ENCODE measurements at regions not wholly inside any gene's neighbourhood (a gene's known extent, or its start where the extent isn't known, plus 50 kb on each side); places are given as distances from the start of the nearest gene placed in this dataset.
A peak's percentile ranks its signal among the peaks of the same experiment; 100 is the strongest.
"Not testable (repeated sequence)": the region's sequence is repeated elsewhere in the genome, so short reads cannot be mapped to it uniquely, and the experiment has no call there.

DNA sequence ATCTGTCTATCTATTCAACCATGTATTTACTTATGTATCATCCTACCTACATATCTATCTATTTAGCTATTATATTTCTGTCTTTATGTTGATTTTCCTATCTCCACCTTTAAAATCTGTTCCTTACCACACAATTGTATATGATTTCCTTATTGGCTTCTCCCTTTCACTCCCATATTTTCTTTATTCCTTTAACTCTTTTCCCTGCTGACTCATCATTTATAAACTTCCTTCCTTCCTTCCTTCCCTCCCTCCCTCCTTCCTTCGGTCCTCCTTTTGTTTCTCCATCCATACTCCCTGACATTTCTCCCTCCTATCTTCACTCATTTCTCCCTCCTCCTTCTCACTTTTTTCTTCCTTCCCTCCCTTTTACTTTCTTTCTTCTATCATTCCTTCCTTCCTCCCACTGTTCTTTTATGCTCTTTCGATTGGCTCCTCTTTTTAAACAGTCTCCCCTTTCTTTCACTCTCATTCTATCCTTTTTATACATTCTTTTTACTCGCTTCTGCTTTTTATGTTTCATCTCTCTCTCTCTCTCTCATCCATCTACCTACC lies 100.3 kb downstream of the RBMX2 start:
- WGBS (ENCODE audit: insufficient coverage) = 81% methylated on average over 3 of the region's 3 CpGs
- H3K9me3 ChIP-seq (ENCODE audit: control extremely low read depth in 1 of 5, control insufficient read depth in 4 of 5, insufficient read depth in 2 of 5, low read depth in 1 of 5, low read length in 4 of 5) = no peaks in the 10 kb centered on the region
- POLR2A ChIA-PET = no interaction called here
- no peak for DNase-seq
- H3K4me1 ChIP-seq (ENCODE audit: control extremely low read depth in 1 of 4, control insufficient read depth in 4 of 4, insufficient read depth in 4 of 4, low read length in 3 of 4) = no peaks in the 10 kb centered on the region
- CTCF ChIA-PET = no interaction called here
- H3K27ac ChIP-seq (ENCODE audit: insufficient read depth in 1 of 2, low read depth in 1 of 2, low read length in 2 of 2, poor library complexity in 1 of 2, severe bottlenecking in 2 of 2) = no peak overlapping the region
- H3K4me3 ChIP-seq (ENCODE audit: control insufficient read depth in 1 of 7, extremely low read depth in 1 of 7, insufficient read depth in 4 of 7, low read depth in 2 of 7, low read length in 6 of 7) = no peak overlapping the region
- H3K36me3 ChIP-seq (ENCODE audit: control insufficient read depth in 4 of 4, insufficient read depth in 4 of 4, low read length in 3 of 4) = no peaks in the 10 kb centered on the region
- peaks cover 0 to 2% (median 0%) of the 10 kb centered on the region in 5 experiments for H3K27me3 ChIP-seq (replicated peaks in 2 of 5; ENCODE audit: control insufficient read depth in 4 of 5, insufficient read depth in 5 of 5, low read length in 4 of 5)

DNA sequence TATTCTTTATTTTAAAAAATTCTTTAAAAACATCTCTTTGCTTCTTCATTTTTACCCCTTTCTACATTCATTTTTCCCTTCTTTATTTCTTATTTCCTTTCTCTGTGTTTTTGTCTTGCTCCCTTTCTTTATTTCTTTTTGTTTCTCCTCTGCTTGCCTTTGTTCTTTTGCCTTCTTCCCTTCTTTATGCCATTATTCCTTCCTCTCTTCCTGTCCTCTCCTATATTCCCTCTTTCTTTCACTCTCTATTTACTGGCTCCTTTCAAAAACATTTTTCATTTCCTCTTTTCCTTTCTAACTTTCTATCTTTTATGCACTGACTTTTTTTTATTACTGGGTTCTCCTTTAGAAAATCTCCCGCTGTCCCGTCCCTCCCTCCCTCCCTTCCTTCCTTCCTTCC lies 102.2 kb downstream of the RBMX2 start:
- Histone ChIP-seq H3K27me3 (replicated peaks in 2 of 5; ENCODE audit: control insufficient read depth in 4 of 5, insufficient read depth in 5 of 5, low read length in 4 of 5) (peaks cover 0 to 2% (median 0%) of the 10 kb centered on the region in 5 experiments), H3K9me3 (ENCODE audit: control extremely low read depth in 1 of 5, control insufficient read depth in 4 of 5, insufficient read depth in 2 of 5, low read depth in 1 of 5, low read length in 4 of 5) (no peaks in the 10 kb centered on the region), H3K4me3 (ENCODE audit: control insufficient read depth in 1 of 7, extremely low read depth in 1 of 7, insufficient read depth in 4 of 7, low read depth in 2 of 7, low read length in 6 of 7) (no peak overlapping the region), H3K27ac (ENCODE audit: insufficient read depth in 1 of 2, low read depth in 1 of 2, low read length in 2 of 2, poor library complexity in 1 of 2, severe bottlenecking in 2 of 2) (no peak overlapping the region), H3K4me1 (ENCODE audit: control extremely low read depth in 1 of 4, control insufficient read depth in 4 of 4, insufficient read depth in 4 of 4, low read length in 3 of 4) (no peaks in the 10 kb centered on the region), H3K36me3 (ENCODE audit: control insufficient read depth in 4 of 4, insufficient read depth in 4 of 4, low read length in 3 of 4) (no peaks in the 10 kb centered on the region)
- ChIA-PET CTCF (no interaction called here), POLR2A (no interaction called here)
- no peak for DNase-seq
- 75% methylated on average over 2 of the region's 2 CpGs for WGBS (ENCODE audit: insufficient coverage)

DNA sequence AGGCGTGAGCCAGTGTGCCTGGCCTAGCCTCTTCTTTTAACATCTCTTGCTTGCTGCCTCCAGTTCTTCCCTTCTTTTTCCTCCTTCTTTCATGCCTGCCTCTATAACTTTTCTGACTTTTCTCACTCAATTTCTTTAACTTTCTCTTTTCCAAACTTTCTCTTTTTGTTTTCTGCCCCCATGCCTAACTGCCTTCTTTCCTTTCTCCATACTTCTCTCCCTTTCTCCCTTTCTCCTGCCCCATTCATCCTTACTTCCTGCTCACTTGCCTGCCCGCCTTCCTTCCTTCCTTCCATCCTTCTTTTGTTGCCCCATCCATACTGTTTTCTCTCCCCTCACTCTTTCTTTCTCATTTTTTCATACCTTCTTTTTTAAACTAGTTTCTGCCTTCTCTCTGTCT lies 105.2 kb downstream of the RBMX2 start:
- POLR2A ChIA-PET = no interaction called here
- CTCF ChIA-PET = no interaction called here
- 92% methylated on average over 2 of the region's 2 CpGs for WGBS (ENCODE audit: insufficient coverage)
- Histone ChIP-seq H3K4me1 (ENCODE audit: control extremely low read depth in 1 of 4, control insufficient read depth in 4 of 4, insufficient read depth in 4 of 4, low read length in 3 of 4) (no peaks in the 10 kb centered on the region), H3K27ac (ENCODE audit: insufficient read depth in 1 of 2, low read depth in 1 of 2, low read length in 2 of 2, poor library complexity in 1 of 2, severe bottlenecking in 2 of 2) (no peak overlapping the region), H3K27me3 (replicated peaks in 2 of 5; ENCODE audit: control insufficient read depth in 4 of 5, insufficient read depth in 5 of 5, low read length in 4 of 5) (no peaks in the 10 kb centered on the region), H3K36me3 (ENCODE audit: control insufficient read depth in 4 of 4, insufficient read depth in 4 of 4, low read length in 3 of 4) (no peaks in the 10 kb centered on the region), H3K4me3 (ENCODE audit: control insufficient read depth in 1 of 7, extremely low read depth in 1 of 7, insufficient read depth in 4 of 7, low read depth in 2 of 7, low read length in 6 of 7) (no peak overlapping the region), H3K9me3 (ENCODE audit: control extremely low read depth in 1 of 5, control insufficient read depth in 4 of 5, insufficient read depth in 2 of 5, low read depth in 1 of 5, low read length in 4 of 5) (no peaks in the 10 kb centered on the region)
- DNase-seq = no peak

DNA sequence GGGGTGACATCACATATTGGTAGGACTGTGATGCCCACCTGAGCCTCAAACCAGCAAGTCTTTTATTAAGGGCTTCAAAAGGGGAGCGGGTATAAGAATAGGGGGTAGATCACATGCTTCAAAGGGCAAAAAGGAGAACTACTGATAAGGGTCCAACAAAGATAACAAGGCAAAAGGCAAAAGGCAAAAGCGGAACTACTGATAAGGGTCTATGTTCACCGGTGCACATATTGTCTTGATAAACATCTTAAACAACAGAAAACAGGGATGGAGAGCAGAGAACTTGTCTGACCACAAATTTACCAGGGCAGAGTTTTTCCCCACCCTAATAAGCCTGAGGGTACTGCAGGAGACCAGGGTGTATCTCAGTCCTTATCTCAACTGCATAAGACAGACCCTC lies 110.7 kb downstream of the RBMX2 start:
- POLR2A ChIA-PET, CTCF ChIA-PET: not testable (repeated sequence)

DNA sequence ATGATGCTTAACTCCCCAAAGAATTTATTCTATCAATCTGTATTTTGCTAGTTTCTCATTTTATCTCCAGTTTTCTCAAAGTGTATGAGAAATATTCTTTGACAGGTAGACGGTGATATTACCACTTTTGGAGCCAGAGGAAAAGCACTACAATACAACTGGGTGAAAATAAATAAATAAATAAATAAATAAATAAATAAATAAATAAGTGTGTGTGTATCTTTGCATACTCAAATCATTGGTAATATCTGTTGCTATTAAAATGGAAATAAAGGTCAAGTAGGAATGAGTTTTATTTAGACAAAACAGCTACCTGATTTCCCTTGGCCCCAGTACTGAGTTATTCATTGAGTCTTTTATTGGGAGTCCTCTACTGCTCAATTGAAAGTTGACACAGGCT lies 114.3 kb downstream of the RBMX2 start:
- Histone ChIP-seq H3K27ac (ENCODE audit: insufficient read depth in 1 of 2, low read depth in 1 of 2, low read length in 2 of 2, poor library complexity in 1 of 2, severe bottlenecking in 2 of 2) (no peak overlapping the region), H3K36me3 (ENCODE audit: control insufficient read depth in 4 of 4, insufficient read depth in 4 of 4, low read length in 3 of 4) (no peaks in the 10 kb centered on the region), H3K27me3 (replicated peaks in 2 of 5; ENCODE audit: control insufficient read depth in 4 of 5, insufficient read depth in 5 of 5, low read length in 4 of 5) (no peaks in the 10 kb centered on the region), H3K9me3 (ENCODE audit: control extremely low read depth in 1 of 5, control insufficient read depth in 4 of 5, insufficient read depth in 2 of 5, low read depth in 1 of 5, low read length in 4 of 5) (no peaks in the 10 kb centered on the region), H3K4me1 (ENCODE audit: control extremely low read depth in 1 of 4, control insufficient read depth in 4 of 4, insufficient read depth in 4 of 4, low read length in 3 of 4) (no peaks in the 10 kb centered on the region), H3K4me3 (ENCODE audit: control insufficient read depth in 1 of 7, extremely low read depth in 1 of 7, insufficient read depth in 4 of 7, low read depth in 2 of 7, low read length in 6 of 7) (no peak overlapping the region)
- CTCF ChIA-PET = no interaction called here
- no CpG with 5 or more reads among the region's 1 CpG for WGBS (ENCODE audit: insufficient coverage)
- DNase-seq = no peak
- POLR2A ChIA-PET = no interaction called here

More for the DNA sequence above, 110.7 kb downstream of the RBMX2 start:
- not testable (repeated sequence) for H3K4me1 ChIP-seq (ENCODE audit: control extremely low read depth in 1 of 4, control insufficient read depth in 4 of 4, insufficient read depth in 4 of 4, low read length in 3 of 4); H3K9me3 ChIP-seq (ENCODE audit: control extremely low read depth in 1 of 5, control insufficient read depth in 4 of 5, insufficient read depth in 2 of 5, low read depth in 1 of 5, low read length in 4 of 5); H3K27ac ChIP-seq (ENCODE audit: insufficient read depth in 1 of 2, low read depth in 1 of 2, low read length in 2 of 2, poor library complexity in 1 of 2, severe bottlenecking in 2 of 2); H3K4me3 ChIP-seq (ENCODE audit: control insufficient read depth in 1 of 7, extremely low read depth in 1 of 7, insufficient read depth in 4 of 7, low read depth in 2 of 7, low read length in 6 of 7); H3K27me3 ChIP-seq (replicated peaks in 2 of 5; ENCODE audit: control insufficient read depth in 4 of 5, insufficient read depth in 5 of 5, low read length in 4 of 5); H3K36me3 ChIP-seq (ENCODE audit: control insufficient read depth in 4 of 4, insufficient read depth in 4 of 4, low read length in 3 of 4)
- peak in 1 of 3 donors; percentile 10 for DNase-seq
- WGBS (ENCODE audit: insufficient coverage) = 83% methylated on average over 3 of the region's 3 CpGs

DNA sequence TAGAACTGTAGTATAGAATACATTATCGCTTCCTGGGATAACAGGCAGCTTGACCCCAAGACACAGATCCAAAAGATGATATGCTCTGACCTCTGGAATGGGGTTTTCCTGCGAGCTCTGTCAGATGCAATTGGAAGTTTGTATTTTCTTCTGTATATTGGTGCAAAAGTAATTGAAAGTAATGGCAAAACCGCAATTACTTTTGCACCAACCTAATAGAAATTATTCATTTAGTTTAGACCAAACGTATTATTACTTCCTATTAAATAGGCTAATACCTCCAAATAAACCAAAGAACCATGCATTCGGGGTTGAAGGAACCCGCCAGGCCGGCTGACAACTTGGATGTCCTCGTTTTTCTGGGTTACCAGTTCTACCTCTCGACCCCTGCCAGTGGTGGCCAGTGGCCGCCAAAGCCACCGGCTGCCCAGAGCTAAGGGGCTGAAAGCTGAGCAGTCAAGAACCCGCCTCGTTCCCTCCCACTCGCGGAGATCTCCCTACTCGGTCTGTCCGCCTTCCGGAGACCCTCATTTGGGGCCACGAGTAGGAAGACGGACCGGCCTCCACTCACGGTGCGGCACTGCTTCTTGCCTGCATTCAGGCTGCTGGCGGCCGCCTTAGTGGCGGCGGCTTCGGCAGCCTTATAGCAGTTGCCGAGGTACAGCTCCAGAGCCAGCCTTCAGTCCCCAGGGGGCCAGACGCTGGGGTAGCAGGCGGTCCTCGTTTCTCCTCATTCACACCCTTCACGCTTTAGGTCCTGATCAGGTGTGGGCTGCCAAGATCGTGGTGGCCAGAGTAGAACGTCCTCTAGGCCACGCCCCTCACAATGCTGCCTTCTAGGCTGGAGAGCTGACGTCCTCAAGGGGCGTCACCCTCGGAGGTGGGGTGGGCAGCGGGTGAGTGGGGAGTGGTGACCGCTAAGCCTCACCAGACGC lies 121.9 kb downstream of the RBMX2 start:
- peak; percentile 35 to 70 (median 54) for DNase-seq

More for the DNA sequence above, 121.9 kb downstream of the RBMX2 start:
- Histone ChIP-seq H3K4me1 (ENCODE audit: control extremely low read depth in 1 of 4, control insufficient read depth in 4 of 4, insufficient read depth in 4 of 4, low read length in 3 of 4) (peaks cover 0 to 6% (median 0%) of the 10 kb centered on the region in 4 experiments), H3K9me3 (ENCODE audit: control extremely low read depth in 1 of 5, control insufficient read depth in 4 of 5, insufficient read depth in 2 of 5, low read depth in 1 of 5, low read length in 4 of 5) (peaks cover 0 to 7% (median 0%) of the 10 kb centered on the region in 5 experiments), H3K36me3 (ENCODE audit: control insufficient read depth in 4 of 4, insufficient read depth in 4 of 4, low read length in 3 of 4) (no peaks in the 10 kb centered on the region), H3K4me3 (ENCODE audit: control insufficient read depth in 1 of 7, extremely low read depth in 1 of 7, insufficient read depth in 4 of 7, low read depth in 2 of 7, low read length in 6 of 7) (peak overlapping the region; percentile 16 to 68 (median 52)), H3K27me3 (replicated peaks in 2 of 5; ENCODE audit: control insufficient read depth in 4 of 5, insufficient read depth in 5 of 5, low read length in 4 of 5) (peaks cover 0 to 5% (median 0%) of the 10 kb centered on the region in 5 experiments), H3K27ac (ENCODE audit: insufficient read depth in 1 of 2, low read depth in 1 of 2, low read length in 2 of 2, poor library complexity in 1 of 2, severe bottlenecking in 2 of 2) (no peak overlapping the region)
- ChIA-PET CTCF (no interaction called here), POLR2A (no interaction called here)
- 36% methylated on average over 37 of the region's 42 CpGs for WGBS (ENCODE audit: insufficient coverage)

Data from common myeloid progenitor, CD34-positive (primary cell).